GM23338 (cell line): ENCODE measurements at regions not wholly inside any gene's neighbourhood (a gene's known extent, or its start where the extent isn't known, plus 50 kb on each side); places are given as distances from the start of the nearest gene placed in this dataset.

Experiments used
- ATAC-seq: fragments of 200-7000 bp; cut with Tn5 transposase; 3 replicates; pipeline ENCODE4 v1.9.1; 2020
- DNase-seq: peaks from one replicate; pipeline ENCODE4 v3.0.0-alpha.2; 2015; ENCODE audit warnings: low spot score
- H2AFZ ChIP-seq: fragments of 200-600 bp; sonication (generic); 2 replicates; pipeline ENCODE4 v1.8.0; 2016; ENCODE audit warnings: antibody characterized with exemption, mild to moderate bottlenecking, moderate library complexity
- H3F3A ChIP-seq: fragments of 200-600 bp; sonication (generic); replicated peaks from 2 replicates; pipeline ENCODE4 v1.8.0; 2017; ENCODE audit warnings: antibody characterized with exemption, mixed run types, low read depth
- H3K27ac ChIP-seq: fragments of 200-600 bp; sonication (generic); 2 replicates; pipeline ENCODE4 v1.6.1; 2016; ENCODE audit warnings: low read depth
- H3K27me3 ChIP-seq: fragments of 200-600 bp; sonication (generic); 2 replicates; pipeline ENCODE4 v1.8.0; 2016; ENCODE audit warnings: mild to moderate bottlenecking, mixed run types, moderate library complexity; ENCODE audit not compliant: insufficient read depth
- H3K36me3 ChIP-seq: fragments of 200-600 bp; sonication (generic); 2 replicates; pipeline ENCODE4 v1.8.0; 2016; ENCODE audit warnings: mild to moderate bottlenecking; ENCODE audit not compliant: insufficient read depth
- H3K4me1 ChIP-seq: fragments of 200-600 bp; sonication (generic); 2 replicates; pipeline ENCODE4 v1.8.0; 2016; ENCODE audit warnings: mild to moderate bottlenecking, moderate library complexity; ENCODE audit not compliant: insufficient read depth
- H3K4me2 ChIP-seq: fragments of 200-600 bp; sonication (generic); 2 replicates; pipeline ENCODE4 v1.7.1; 2017; ENCODE audit warnings: mixed run types
- H3K4me3 ChIP-seq: fragments of 200-600 bp; sonication (generic); 2 replicates; pipeline ENCODE4 v1.6.1; 2016; ENCODE audit warnings: mixed run types
- H3K79me2 ChIP-seq: fragments of 200-600 bp; sonication (generic); replicated peaks from 2 replicates; pipeline ENCODE4 v1.8.0; 2017; ENCODE audit warnings: mild to moderate bottlenecking; ENCODE audit not compliant: insufficient read depth
- H3K9me2 ChIP-seq: fragments of 200-600 bp; sonication (generic); 2 replicates; pipeline ENCODE4 v1.8.0; 2017; ENCODE audit not compliant: insufficient read depth
- H4K20me1 ChIP-seq: fragments of 200-600 bp; sonication (generic); replicated peaks from 2 replicates; pipeline ENCODE4 v1.8.0; 2017; ENCODE audit warnings: mild to moderate bottlenecking; ENCODE audit not compliant: insufficient read depth
- H3K27ac Mint-ChIP-seq: 2 replicates; pipeline ENCODE4 v1.8.0; 2020; ENCODE audit warnings: inconsistent platforms, mild to moderate bottlenecking, moderate library complexity, mixed read lengths
- H3K27me3 Mint-ChIP-seq: 3 replicates; pipeline ENCODE4 v1.8.0; 2022; ENCODE audit warnings: low read depth, mild to moderate bottlenecking, moderate library complexity, mixed read lengths, inconsistent platforms; ENCODE audit not compliant: insufficient read depth, poor library complexity
- H3K36me3 Mint-ChIP-seq: 3 replicates; pipeline ENCODE4 v1.8.0; 2021; ENCODE audit warnings: low read depth, mild to moderate bottlenecking, inconsistent platforms, moderate library complexity, mixed read lengths
- H3K4me1 Mint-ChIP-seq: 3 replicates; pipeline ENCODE4 v1.8.0; 2020; ENCODE audit warnings: mild to moderate bottlenecking, inconsistent platforms, mixed read lengths
- H3K4me3 Mint-ChIP-seq: 3 replicates; pipeline ENCODE4 v1.8.0; 2021; ENCODE audit warnings: moderate library complexity, mild to moderate bottlenecking, inconsistent platforms, mixed read lengths
- H3K9me3 Mint-ChIP-seq: 3 replicates; pipeline ENCODE4 v1.8.0; 2020; ENCODE audit warnings: moderate library complexity, mild to moderate bottlenecking, inconsistent platforms, mixed read lengths
- CREB1 ChIP-seq: fragments of 250-450 bp; sonication (Bioruptor Pico); IDR thresholded peaks from 2 replicates; pipeline ENCODE4 v1.5.0; 2020; ENCODE audit warnings: low read depth, mild to moderate bottlenecking, moderate library complexity
- ETS1 ChIP-seq: IDR thresholded peaks from 2 replicates; pipeline ENCODE4 v1.6.1; 2016; ENCODE audit warnings: antibody characterized with exemption
- EZH2 ChIP-seq: fragments of 200-600 bp; sonication (generic); IDR thresholded peaks from one replicate; pipeline ENCODE4 v1.8.0; 2017; ENCODE audit warnings: antibody characterized with exemption, mild to moderate bottlenecking, low read depth; ENCODE audit not compliant: unreplicated experiment
- EZH2phosphoT487 ChIP-seq: fragments of 200-600 bp; sonication (generic); IDR thresholded peaks from one replicate; pipeline ENCODE4 v1.8.1; 2018; ENCODE audit warnings: antibody characterized with exemption; ENCODE audit not compliant: unreplicated experiment
- JUNB ChIP-seq: IDR thresholded peaks from one replicate; pipeline ENCODE4 v1.6.1; 2016; ENCODE audit warnings: antibody characterized with exemption; ENCODE audit not compliant: unreplicated experiment
- NANOG ChIP-seq: IDR thresholded peaks from 2 replicates; pipeline ENCODE4 v1.6.1; 2016; ENCODE audit warnings: antibody characterized with exemption, borderline replicate concordance
- REST ChIP-seq: IDR thresholded peaks from one replicate; pipeline ENCODE4 v1.6.1; 2018; ENCODE audit warnings: antibody characterized with exemption; ENCODE audit not compliant: unreplicated experiment
- STAT1 ChIP-seq: IDR thresholded peaks from one replicate; pipeline ENCODE4 v1.6.1; 2016; ENCODE audit warnings: antibody characterized with exemption; ENCODE audit not compliant: unreplicated experiment
- ZNF462 ChIP-seq: fragments of 250-450 bp; sonication (Bioruptor Pico); IDR thresholded peaks from 2 replicates; pipeline ENCODE4 v1.5.0; 2020; ENCODE audit warnings: mild to moderate bottlenecking, moderate library complexity

- TF ChIP-seq ZNF462 (no peak), CREB1 (CRISPR knock-in tag) (no peak)
These were observed 149.7 kb upstream of the PLET1 start (continued) for GRCh38 chr11:112410325-112410724.

GRCh38 chr11:112412383-112412782 lies 151.7 kb upstream of the PLET1 start:
- Histone ChIP-seq H3K4me3 (no peak overlapping the region), H3K27me3 (no peaks in the 10 kb centered on the region), H3K27ac (no peak overlapping the region), H3K4me2 (no peak overlapping the region), H3K79me2 (no peaks in the 10 kb centered on the region), H2AFZ (no peak overlapping the region), H3K4me1 (peaks cover 7% of the 10 kb centered on the region; the same call in 1 of the 2 replicates), H3F3A (no peaks in the 10 kb centered on the region), H3K36me3 (no peaks in the 10 kb centered on the region; the same call in 1 of the 2 replicates), H3K9me2 (peaks cover 24% of the 10 kb centered on the region), H4K20me1 (no peaks in the 10 kb centered on the region)
- Mint-ChIP-seq H3K4me1 (peaks cover 11% of the 10 kb centered on the region), H3K9me3 (peaks cover 16% of the 10 kb centered on the region), H3K27me3 (peaks cover 4% of the 10 kb centered on the region), H3K36me3 (peaks cover 6% of the 10 kb centered on the region; the same call in 2 of the 3 replicates), H3K27ac (no peak overlapping the region), H3K4me3 (no peak overlapping the region)
- ATAC-seq (no peak), DNase-seq (no peak)
- no peak for TF ChIP-seq STAT1

- no peaks in the 10 kb centered on the region; the same call in 2 of the 3 replicates for H3K36me3 Mint-ChIP-seq
- H3K27me3 Mint-ChIP-seq, result no peaks in the 10 kb centered on the region
- Histone ChIP-seq H3K27me3 (no peaks in the 10 kb centered on the region), H3K4me2 (no peak overlapping the region), H3K4me1 (peaks cover 3% of the 10 kb centered on the region), H3K79me2 (no peaks in the 10 kb centered on the region), H3K4me3 (no peak overlapping the region), H2AFZ (no peak overlapping the region), H3K27ac (no peak overlapping the region), H3K36me3 (no peaks in the 10 kb centered on the region; the same call in 1 of the 2 replicates), H3K9me2 (peaks cover 8% of the 10 kb centered on the region; the same call in 1 of the 2 replicates), H4K20me1 (no peaks in the 10 kb centered on the region), H3F3A (no peaks in the 10 kb centered on the region)
- H3K4me3 Mint-ChIP-seq, result no peak overlapping the region
- DNase-seq, result no peak
- H3K27ac Mint-ChIP-seq, result no peak overlapping the region
- peaks cover 13% of the 10 kb centered on the region for H3K9me3 Mint-ChIP-seq
- no peak for ATAC-seq
- H3K4me1 Mint-ChIP-seq, result peaks cover 10% of the 10 kb centered on the region; the same call in 2 of the 3 replicates
- no peak for TF ChIP-seq NANOG
- no peak for TF ChIP-seq REST
- TF ChIP-seq EZH2, result no peak
- no peak for TF ChIP-seq JUNB
- TF ChIP-seq EZH2phosphoT487, result no peak
- no peak for TF ChIP-seq ETS1
These were observed 156.7 kb upstream of the PLET1 start for GRCh38 chr11:112417339-112417738.
